Head of caudate nucleus (tissue), 42 donors: ENCODE measurements at regions not wholly inside any gene's neighbourhood (a gene's known extent, or its start where the extent isn't known, plus 50 kb on each side); places are given as distances from the start of the nearest gene placed in this dataset.
A peak's percentile ranks its signal among the peaks of the same experiment; 100 is the strongest.
"Not testable (repeated sequence)": the region's sequence is repeated elsewhere in the genome, so short reads cannot be mapped to it uniquely, and the experiment has no call there.

Experiments used
- DNase-seq, 42 donors: peaks; one replicate each; pipeline versions ENCODE4 v3.0.0 to v3.0.0-alpha.2; 2020 to 2021; ENCODE audit warnings: mixed read lengths in 7 of 42
- intact Hi-C: fragments of 100-400 bp; cut with DNase I; formaldehyde crosslinking; loops from one replicate; pipeline ENCODE4 v1.15.0; 2022

- intact Hi-C loops: no loop called here
- no peak for DNase-seq
Observed at GRCh38 chr15:35179739-35180138, 94.6 kb upstream of the NANOGP8 start.

DNA sequence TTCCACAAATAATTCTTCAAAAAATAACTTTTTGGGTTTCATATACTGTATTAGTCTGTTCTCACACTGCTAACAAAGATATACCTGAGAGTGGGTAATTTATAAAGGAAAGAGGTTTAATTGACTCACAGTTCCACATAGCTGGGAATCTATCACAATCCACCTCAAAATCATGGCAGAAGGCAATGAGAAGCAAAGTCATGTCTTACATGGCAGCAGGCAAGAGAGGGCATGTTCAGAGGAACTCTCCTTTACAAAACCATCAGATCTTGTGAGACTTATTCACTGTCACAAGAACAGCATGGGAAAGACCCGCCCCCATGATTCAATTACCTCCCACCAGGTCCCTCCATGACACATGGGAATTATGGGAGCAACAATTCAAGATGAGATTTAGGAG is 93.1 kb upstream of the NANOGP8 start:
- not testable (repeated sequence) for DNase-seq

GRCh38 chr15:35174948-35175347 is 89.9 kb upstream of the NANOGP8 start:
- intact Hi-C loops: no loop called here
- no peak for DNase-seq

More for the DNA sequence above, 93.1 kb upstream of the NANOGP8 start:
- intact Hi-C loops: not testable (repeated sequence)

DNA sequence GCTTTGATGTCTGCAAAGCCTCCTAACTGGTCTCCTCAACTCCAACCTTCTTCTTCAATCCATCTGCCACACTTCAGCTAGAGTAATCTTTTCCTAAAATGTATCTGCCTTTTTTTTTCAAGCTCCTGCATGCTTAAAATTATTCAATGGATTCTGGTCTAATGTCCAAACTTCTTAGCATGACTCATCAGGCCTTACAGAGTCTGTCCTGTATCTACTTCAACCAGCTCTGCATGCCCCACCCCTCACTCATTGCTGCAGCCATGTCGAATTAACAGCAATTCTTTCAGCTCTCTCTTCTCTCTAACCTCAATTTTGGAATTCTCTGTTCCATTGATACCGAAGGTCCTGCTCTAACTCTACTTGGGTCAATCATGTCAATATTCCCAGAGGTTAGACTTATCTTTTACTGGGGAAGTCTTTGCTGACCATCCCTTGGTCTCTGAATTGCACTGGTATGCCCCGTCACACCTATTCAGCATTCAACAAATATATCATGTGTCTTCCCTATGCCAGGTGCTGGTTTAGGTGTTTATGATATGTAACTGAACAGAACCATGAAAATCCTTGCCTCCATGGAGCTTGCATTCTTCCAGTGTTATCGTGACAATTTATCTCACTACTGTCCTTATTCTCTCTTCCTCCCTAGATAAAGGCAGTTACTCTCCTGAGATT is 88.5 kb upstream of the NANOGP8 start:
- intact Hi-C loops: no loop called here
- DNase-seq: no peak

GRCh38 chr15:35170207-35170606 is 85.1 kb upstream of the NANOGP8 start:
- DNase-seq: peak in 23 of 42 donors; percentile 6 to 70 (median 35)
- intact Hi-C loops: no loop called here

GRCh38 chr15:35168464-35168863 is 83.4 kb upstream of the NANOGP8 start:
- no peak for DNase-seq
- intact Hi-C loops: no loop called here

GRCh38 chr15:35167675-35168074 is 82.6 kb upstream of the NANOGP8 start:
- DNase-seq: no peak
- intact Hi-C loops: no loop called here

DNA sequence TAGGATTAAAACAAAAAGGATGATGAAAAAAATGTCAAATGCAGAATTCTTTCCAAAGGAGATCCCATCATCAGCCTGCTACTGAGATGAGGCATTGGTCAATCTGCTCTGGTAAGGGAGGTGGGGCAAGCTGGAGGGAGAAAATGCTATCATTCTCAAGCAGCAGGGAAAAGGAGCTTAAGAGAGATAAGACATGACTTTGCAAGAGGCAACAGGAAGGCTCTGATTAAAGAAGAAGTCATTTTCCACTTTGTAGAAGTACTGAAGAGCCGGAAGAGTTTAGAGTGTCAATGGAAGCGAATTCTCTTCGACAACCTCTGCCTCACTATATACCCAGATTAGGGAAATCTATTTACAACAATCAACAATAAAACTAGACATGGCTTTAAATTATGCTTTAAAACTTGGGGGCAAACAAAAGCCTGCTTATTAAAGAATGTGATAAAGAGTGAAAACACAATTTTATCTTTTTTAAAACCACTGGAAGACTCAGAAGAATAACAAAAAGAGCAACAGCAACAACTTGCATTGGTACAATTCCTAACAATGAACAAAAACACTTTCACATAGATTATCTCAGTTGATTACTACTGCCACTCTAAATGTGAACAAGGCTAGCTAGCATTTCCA is 81.8 kb upstream of the NANOGP8 start:
- intact Hi-C loops: no loop called here
- DNase-seq: no peak

DNA sequence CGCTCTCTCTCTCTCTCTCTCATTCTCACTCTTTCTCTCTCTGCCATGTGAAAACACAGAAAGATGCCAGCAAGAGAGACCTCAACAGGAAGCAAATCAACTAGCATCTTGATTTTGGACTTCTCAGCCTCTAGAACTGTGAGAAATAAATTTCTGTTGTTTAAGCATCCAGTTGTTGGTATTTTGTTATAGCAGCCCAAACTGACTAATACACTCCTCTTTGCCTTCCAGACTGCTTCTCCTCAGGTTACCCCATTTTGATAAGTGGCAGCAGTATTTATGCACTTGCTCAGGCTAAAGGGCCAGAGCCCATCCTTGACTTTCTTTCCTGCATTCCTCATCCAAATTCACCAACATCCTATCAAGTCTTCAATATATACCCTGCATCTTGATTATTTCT is 76.6 kb upstream of the NANOGP8 start:
- intact Hi-C loops: no loop called here
- DNase-seq: no peak

DNA sequence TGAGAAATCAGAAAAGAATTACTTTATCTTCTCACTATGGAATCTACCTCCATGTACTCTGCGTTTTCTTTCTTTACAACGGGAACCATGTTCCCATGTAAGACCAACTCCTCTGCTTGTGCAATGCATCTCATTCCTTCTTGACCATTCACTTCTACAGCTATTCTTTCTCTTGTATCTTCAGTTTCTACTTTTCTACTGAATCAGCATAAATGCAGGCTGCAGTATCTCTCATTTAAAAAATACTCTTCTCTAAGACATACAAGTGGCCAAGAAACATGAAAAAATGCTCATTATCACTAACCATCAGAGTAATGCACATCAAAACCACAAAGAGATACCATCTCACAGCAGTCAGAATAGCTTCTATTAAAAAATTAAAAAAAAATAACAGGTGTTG is 74.1 kb upstream of the NANOGP8 start:
- no peak for DNase-seq
- intact Hi-C loops: no loop called here

- intact Hi-C loops: no loop called here
- no peak for DNase-seq
Observed at GRCh38 chr15:35151782-35152181, 66.7 kb upstream of the NANOGP8 start.

GRCh38 chr15:35151381-35151780 is 66.3 kb upstream of the NANOGP8 start:
- intact Hi-C loops: no loop called here
- DNase-seq: no peak

- DNase-seq: no peak
- intact Hi-C loops: no loop called here
Observed at GRCh38 chr15:35150361-35150760, 65.3 kb upstream of the NANOGP8 start.

DNA sequence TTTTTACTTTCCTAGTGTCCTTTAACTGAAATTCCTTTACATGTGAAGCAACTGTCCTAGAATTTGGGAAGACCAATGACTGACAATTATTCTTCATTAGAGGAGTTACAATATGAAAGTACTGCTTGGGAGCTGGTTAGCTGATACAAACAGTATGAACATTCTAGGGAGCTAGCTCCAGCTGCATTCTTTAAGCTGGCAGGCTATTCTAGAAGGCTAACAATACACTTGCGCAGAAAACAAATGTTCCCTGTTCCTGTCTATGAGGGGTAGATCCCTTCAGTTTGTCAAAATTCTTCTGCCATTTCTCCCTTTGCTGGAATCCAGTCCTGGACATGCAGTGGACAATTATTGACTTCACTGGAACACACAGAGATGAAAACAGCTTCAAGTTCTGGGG is 60.2 kb upstream of the NANOGP8 start:
- intact Hi-C loops: no loop called here
- DNase-seq: peak in 2 of 42 donors; percentile 5 to 31

DNA sequence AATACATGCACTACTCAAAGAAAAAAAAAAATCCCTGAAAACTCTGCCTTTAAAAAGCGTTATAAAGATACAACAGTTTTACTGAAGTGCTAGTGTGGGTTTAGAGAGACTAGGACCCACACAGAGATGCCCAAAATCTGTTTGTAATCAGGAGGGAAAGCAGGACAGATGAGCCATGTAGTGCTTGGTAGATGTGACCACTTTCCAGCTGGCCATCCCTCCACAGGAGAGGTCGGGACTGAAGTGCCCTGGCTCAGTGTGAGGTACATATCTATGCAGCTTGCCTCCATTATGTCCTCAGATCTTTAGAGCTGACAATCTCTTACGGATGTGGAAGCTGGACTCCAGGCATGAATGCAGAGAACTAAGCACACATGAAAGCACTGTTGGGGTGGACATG is 57.5 kb upstream of the NANOGP8 start:
- intact Hi-C loops: no loop called here
- no peak for DNase-seq

GRCh38 chr15:35141743-35142471 is 56.8 kb upstream of the NANOGP8 start:
- DNase-seq: peak in 1 of 42 donors; percentile 22
- intact Hi-C loops: no loop called here

DNA sequence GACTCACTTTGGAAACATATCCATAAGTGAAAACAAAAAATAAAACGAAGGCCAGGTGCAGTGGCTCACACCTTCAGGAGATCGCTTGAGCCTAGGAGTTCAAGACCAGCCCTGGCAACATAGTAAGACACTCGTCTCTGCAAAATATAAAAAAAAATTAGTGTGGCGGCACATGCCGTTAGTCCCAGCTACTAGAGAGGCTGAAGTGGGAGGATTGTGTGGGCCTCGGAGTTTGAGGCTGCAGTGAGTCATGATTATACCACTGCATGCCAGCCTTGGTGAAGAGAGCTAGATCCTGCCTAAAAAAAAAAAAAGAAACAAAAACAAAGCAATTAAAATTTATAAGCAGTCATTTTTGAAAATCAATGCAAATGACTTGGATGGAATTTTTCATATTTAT is 54.7 kb upstream of the NANOGP8 start:
- intact Hi-C loops: no loop called here
- DNase-seq: peak in 4 of 42 donors; percentile 36 to 47 (median 40)

- intact Hi-C loops: no loop called here
- DNase-seq: no peak
Observed at GRCh38 chr15:35137190-35137574, 52.1 kb upstream of the NANOGP8 start.

- intact Hi-C loops: no loop called here
- DNase-seq: no peak
Observed at GRCh38 chr15:35136321-35137189, 51.5 kb upstream of the NANOGP8 start.
